Mammary epithelial cell (primary cell): ENCODE measurements at regions not wholly inside any gene's neighbourhood (a gene's known extent, or its start where the extent isn't known, plus 50 kb on each side); places are given as distances from the start of the nearest gene placed in this dataset.

ENCODE experiments used
- EZH2 ChIP-seq: IDR thresholded peaks from 2 replicates; pipeline ENCODE4 v1.6.1; 2012; ENCODE audit warnings: low read length, inconsistent platforms, borderline replicate concordance
- TF ChIP-seq, protein P1 (sequence below), 2 donors: IDR thresholded peaks in 1 of 2; conservative IDR thresholded peaks in 1 of 2; 2 replicates each; pipeline ENCODE4 v1.5.1; 2011 to 2012; ENCODE audit warnings: inconsistent platforms in 2 of 2, low read length in 2 of 2, mild to moderate bottlenecking in 2 of 2, control low read depth in 1 of 2, low read depth in 1 of 2; ENCODE audit not compliant: insufficient read depth in 1 of 2; ENCODE audit errors: extremely low read depth in 1 of 2

DNA sequence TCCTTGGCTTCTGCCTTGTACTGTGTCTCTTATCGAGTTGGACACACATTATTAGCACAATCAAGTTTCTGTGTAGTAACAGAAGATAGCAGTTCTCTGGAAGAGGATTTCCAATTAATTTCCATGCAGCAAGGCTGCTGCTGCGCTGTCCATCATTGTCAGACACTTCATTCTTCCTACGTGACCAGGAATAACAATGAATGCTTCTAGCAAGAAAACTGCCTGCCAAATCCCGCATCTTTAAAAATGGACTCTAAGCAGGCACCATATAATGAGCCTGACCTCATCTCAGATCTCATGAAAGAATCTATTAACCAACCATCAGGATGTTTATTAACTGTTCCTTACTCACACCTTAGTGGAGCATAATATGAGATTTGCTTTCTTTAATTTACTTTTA, 1067.7 kb upstream of the FAM98A start:
- TF ChIP-seq, protein P1, sequence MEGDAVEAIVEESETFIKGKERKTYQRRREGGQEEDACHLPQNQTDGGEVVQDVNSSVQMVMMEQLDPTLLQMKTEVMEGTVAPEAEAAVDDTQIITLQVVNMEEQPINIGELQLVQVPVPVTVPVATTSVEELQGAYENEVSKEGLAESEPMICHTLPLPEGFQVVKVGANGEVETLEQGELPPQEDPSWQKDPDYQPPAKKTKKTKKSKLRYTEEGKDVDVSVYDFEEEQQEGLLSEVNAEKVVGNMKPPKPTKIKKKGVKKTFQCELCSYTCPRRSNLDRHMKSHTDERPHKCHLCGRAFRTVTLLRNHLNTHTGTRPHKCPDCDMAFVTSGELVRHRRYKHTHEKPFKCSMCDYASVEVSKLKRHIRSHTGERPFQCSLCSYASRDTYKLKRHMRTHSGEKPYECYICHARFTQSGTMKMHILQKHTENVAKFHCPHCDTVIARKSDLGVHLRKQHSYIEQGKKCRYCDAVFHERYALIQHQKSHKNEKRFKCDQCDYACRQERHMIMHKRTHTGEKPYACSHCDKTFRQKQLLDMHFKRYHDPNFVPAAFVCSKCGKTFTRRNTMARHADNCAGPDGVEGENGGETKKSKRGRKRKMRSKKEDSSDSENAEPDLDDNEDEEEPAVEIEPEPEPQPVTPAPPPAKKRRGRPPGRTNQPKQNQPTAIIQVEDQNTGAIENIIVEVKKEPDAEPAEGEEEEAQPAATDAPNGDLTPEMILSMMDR (conservative IDR thresholded peaks at IDR 0.05 in 1 of 2, IDR thresholded peaks at IDR 0.05 in 1 of 2; ENCODE audit: extremely low read depth in 1 of 2, insufficient read depth in 1 of 2, low read depth in 1 of 2, low read length in 2 of 2) = no peak
- TF ChIP-seq EZH2 = no peak
